Endodermal cell (in vitro differentiated cells): ENCODE measurements at regions not wholly inside any gene's neighbourhood (a gene's known extent, or its start where the extent isn't known, plus 50 kb on each side); places are given as distances from the start of the nearest gene placed in this dataset.

Experiments used
- DNase-seq: peaks from one replicate; pipeline ENCODE4 v3.0.0-alpha.2; 2017
- H3K27ac ChIP-seq: 2 replicates; pipeline ENCODE4 v1.5.1; 2013; ENCODE audit warnings: mild to moderate bottlenecking, low read depth, low read length, moderate library complexity
- H3K27me3 ChIP-seq: 2 replicates; pipeline ENCODE4 v1.6.1; 2013; ENCODE audit warnings: mild to moderate bottlenecking, low read length, moderate library complexity; ENCODE audit not compliant: insufficient read depth, control insufficient read depth, poor library complexity, severe bottlenecking
- H3K36me3 ChIP-seq: 2 replicates; pipeline ENCODE4 v1.7.0; 2013; ENCODE audit warnings: mild to moderate bottlenecking, low read length, moderate library complexity; ENCODE audit not compliant: control insufficient read depth, insufficient read depth
- H3K4me1 ChIP-seq: one replicate; pipeline ENCODE4 v1.7.0; 2013; ENCODE audit warnings: low read length; ENCODE audit not compliant: control insufficient read depth, insufficient read depth
- H3K4me3 ChIP-seq: 2 replicates; pipeline ENCODE4 v1.5.1; 2013; ENCODE audit warnings: mild to moderate bottlenecking, low read length, moderate library complexity
- H3K9ac ChIP-seq: 2 replicates; pipeline ENCODE4 v1.6.1; 2013; ENCODE audit warnings: mild to moderate bottlenecking, low read length, moderate library complexity; ENCODE audit not compliant: poor library complexity, severe bottlenecking; ENCODE audit errors: extremely low read depth
- H3K9me3 ChIP-seq: 2 replicates; pipeline ENCODE4 v1.6.1; 2013; ENCODE audit warnings: mild to moderate bottlenecking, low read length, moderate library complexity; ENCODE audit not compliant: control insufficient read depth
- H3K27ac Mint-ChIP-seq: 2 replicates; pipeline ENCODE4 v1.8.0; 2020; ENCODE audit warnings: mixed read lengths
- H3K27me3 Mint-ChIP-seq: 2 replicates; pipeline ENCODE4 v1.8.0; 2021; ENCODE audit warnings: mild to moderate bottlenecking, mixed read lengths; ENCODE audit not compliant: insufficient read depth
- H3K36me3 Mint-ChIP-seq: 2 replicates; pipeline ENCODE4 v1.8.0; 2020; ENCODE audit warnings: low read depth, mixed read lengths
- H3K4me1 Mint-ChIP-seq: 2 replicates; pipeline ENCODE4 v1.8.0; 2020; ENCODE audit warnings: mixed read lengths
- H3K4me3 Mint-ChIP-seq: 2 replicates; pipeline ENCODE4 v1.8.0; 2020; ENCODE audit warnings: mild to moderate bottlenecking, moderate library complexity, mixed read lengths
- H3K9me3 Mint-ChIP-seq: 2 replicates; pipeline ENCODE4 v1.8.0; 2020; ENCODE audit warnings: mild to moderate bottlenecking, mixed read lengths
- WGBS, 2 experiments: methylation state at CpG; one replicate each; pipeline versions ENCODE4 v1.1.5 to v1.1.7; 2013; ENCODE audit warnings: missing lambda C conversion rate in 2 of 2, mixed read lengths in 1 of 2; ENCODE audit not compliant: insufficient coverage in 1 of 2, insufficient read length in 1 of 2; 5-methylcytosine and 5-hydroxymethylcytosine counted together
- TF ChIP-seq, protein P1 (sequence below): fragments of 200-600 bp; sonication (generic); conservative IDR thresholded peaks from 2 replicates; pipeline ENCODE4 v1.5.0; 2021; ENCODE audit warnings: antibody characterized with exemption, mild to moderate bottlenecking

DNA sequence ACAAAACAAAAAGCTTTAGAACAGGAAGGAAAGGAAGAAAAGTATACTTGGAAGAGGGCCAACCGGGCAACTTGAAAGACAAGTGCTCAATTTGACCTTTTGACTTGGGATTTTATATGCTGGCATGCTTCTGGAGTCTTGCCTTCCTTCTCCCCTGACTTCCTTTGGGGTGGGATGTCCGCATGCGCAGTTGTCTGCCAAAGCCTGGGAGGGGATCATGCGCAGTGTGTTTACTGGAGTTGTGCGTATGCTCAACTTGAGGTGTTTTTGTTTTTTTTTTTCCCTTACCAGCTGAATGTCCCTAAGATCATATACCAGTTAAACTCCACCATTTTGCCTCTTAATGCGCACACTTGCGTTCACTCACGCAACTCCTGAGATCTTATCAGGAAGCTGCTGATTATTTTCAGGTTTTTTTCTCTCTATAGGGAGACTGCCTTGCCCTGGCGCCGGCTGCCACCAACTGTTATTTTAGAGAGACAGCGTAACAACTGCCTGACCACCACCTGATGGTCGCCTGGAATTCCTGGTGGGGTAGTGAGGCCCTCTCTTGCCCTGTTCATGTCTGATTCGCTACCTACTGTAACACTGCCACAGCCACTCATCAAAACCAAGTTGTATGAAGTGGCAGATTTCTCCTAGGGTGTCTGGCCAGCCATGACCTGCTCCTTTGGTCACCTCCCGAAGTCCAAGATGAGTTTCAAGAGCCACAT is 138.7 kb upstream of the ZNF644 start:
- 95 to 100% methylated on average over 8 to 14 of the region's 14 CpGs for WGBS, 2 experiments
- no peak for DNase-seq
- no peak overlapping the region for H3K9ac ChIP-seq

DNA sequence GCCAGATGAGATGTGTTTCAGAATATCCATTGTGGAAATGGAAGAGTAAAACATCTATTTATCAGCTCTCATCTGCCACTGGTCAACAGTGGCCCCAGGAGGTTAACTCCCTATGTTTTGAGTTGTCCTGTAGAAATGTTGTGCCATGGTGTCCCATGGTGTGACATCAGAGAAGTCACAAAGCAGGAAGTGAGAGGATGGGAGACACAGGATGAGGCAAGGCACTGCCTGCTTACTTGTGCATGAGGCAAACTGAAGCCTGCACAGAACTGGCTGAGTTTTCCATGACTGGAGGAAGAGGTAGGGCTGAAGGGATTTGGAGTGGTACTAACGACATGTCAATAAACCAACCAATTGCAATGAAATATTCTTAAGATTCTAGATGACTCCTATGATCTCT is 131.5 kb upstream of the ZNF644 start:
- no peak overlapping the region for H3K4me3 Mint-ChIP-seq
- H3K27ac Mint-ChIP-seq, result no peak overlapping the region
- H3K27me3 Mint-ChIP-seq, result no peaks in the 10 kb centered on the region
- WGBS, 2 experiments, result no CpG with 5 or more reads among the region's 1 CpG
- no peak overlapping the region for H3K4me3 ChIP-seq
- no peaks in the 10 kb centered on the region for H3K9me3 Mint-ChIP-seq
- no peaks in the 10 kb centered on the region for H3K9me3 ChIP-seq
- no peaks in the 10 kb centered on the region for H3K4me1 ChIP-seq
- no peak overlapping the region for H3K27ac ChIP-seq
- no peak overlapping the region for H3K9ac ChIP-seq
- TF ChIP-seq, protein P1, sequence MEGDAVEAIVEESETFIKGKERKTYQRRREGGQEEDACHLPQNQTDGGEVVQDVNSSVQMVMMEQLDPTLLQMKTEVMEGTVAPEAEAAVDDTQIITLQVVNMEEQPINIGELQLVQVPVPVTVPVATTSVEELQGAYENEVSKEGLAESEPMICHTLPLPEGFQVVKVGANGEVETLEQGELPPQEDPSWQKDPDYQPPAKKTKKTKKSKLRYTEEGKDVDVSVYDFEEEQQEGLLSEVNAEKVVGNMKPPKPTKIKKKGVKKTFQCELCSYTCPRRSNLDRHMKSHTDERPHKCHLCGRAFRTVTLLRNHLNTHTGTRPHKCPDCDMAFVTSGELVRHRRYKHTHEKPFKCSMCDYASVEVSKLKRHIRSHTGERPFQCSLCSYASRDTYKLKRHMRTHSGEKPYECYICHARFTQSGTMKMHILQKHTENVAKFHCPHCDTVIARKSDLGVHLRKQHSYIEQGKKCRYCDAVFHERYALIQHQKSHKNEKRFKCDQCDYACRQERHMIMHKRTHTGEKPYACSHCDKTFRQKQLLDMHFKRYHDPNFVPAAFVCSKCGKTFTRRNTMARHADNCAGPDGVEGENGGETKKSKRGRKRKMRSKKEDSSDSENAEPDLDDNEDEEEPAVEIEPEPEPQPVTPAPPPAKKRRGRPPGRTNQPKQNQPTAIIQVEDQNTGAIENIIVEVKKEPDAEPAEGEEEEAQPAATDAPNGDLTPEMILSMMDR, result no peak
- no peaks in the 10 kb centered on the region for H3K4me1 Mint-ChIP-seq
- DNase-seq, result no peak
- H3K27me3 ChIP-seq, result no peaks in the 10 kb centered on the region
- H3K36me3 ChIP-seq, result no peaks in the 10 kb centered on the region
- H3K36me3 Mint-ChIP-seq, result no peaks in the 10 kb centered on the region

More for the DNA sequence above, 138.7 kb upstream of the ZNF644 start:
- TF ChIP-seq, protein P1, result no peak
- no peaks in the 10 kb centered on the region for H3K36me3 Mint-ChIP-seq
- H3K4me1 Mint-ChIP-seq, result peaks cover 23% of the 10 kb centered on the region
- H3K4me3 Mint-ChIP-seq, result no peak overlapping the region
- no peak overlapping the region for H3K27ac Mint-ChIP-seq
- Histone ChIP-seq H3K36me3 (no peaks in the 10 kb centered on the region), H3K27ac (no peak overlapping the region), H3K4me1 (peaks cover 9% of the 10 kb centered on the region), H3K27me3 (no peaks in the 10 kb centered on the region), H3K4me3 (no peak overlapping the region), H3K9me3 (no peaks in the 10 kb centered on the region)
- no peaks in the 10 kb centered on the region for H3K9me3 Mint-ChIP-seq
- H3K27me3 Mint-ChIP-seq, result peaks cover 3% of the 10 kb centered on the region

DNA sequence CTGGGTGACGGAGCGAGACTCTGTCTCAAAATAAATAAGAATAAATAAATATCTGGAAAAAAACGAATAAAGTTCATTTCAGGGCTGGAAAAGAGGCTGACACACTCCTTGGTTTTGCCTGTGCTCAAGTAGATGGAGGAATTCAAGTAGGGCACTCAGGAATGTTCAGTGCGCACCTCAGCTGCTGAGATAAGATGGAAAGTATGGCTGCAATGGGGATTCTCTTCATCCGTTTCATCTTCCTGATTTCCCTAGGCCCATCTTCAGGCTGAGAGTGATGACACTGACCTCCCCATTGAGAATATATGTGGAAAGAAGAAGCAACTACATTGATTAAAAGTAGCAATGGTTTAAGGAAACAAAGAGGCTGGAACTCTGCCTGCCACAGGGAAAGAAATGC is 130.5 kb upstream of the ZNF644 start:
- H3K4me1 ChIP-seq, result no peaks in the 10 kb centered on the region
- Mint-ChIP-seq H3K9me3 (no peaks in the 10 kb centered on the region), H3K27ac (no peak overlapping the region), H3K36me3 (no peaks in the 10 kb centered on the region), H3K4me1 (no peaks in the 10 kb centered on the region), H3K27me3 (no peaks in the 10 kb centered on the region), H3K4me3 (no peak overlapping the region)
- DNase-seq, result no peak
- H3K9ac ChIP-seq, result no peak overlapping the region
- no peak overlapping the region for H3K4me3 ChIP-seq
- no peak overlapping the region for H3K27ac ChIP-seq
- TF ChIP-seq, protein P1, result no peak
- 94 to 100% methylated on average over 2 to 5 of the region's 5 CpGs for WGBS, 2 experiments
- H3K36me3 ChIP-seq, result no peaks in the 10 kb centered on the region
- no peaks in the 10 kb centered on the region for H3K9me3 ChIP-seq
- no peaks in the 10 kb centered on the region for H3K27me3 ChIP-seq
